ENCODE measurements at regions not wholly inside any gene's neighbourhood (a gene's known extent, or its start where the extent isn't known, plus 50 kb on each side); places are given as distances from the start of the nearest gene placed in this dataset.

DNA sequence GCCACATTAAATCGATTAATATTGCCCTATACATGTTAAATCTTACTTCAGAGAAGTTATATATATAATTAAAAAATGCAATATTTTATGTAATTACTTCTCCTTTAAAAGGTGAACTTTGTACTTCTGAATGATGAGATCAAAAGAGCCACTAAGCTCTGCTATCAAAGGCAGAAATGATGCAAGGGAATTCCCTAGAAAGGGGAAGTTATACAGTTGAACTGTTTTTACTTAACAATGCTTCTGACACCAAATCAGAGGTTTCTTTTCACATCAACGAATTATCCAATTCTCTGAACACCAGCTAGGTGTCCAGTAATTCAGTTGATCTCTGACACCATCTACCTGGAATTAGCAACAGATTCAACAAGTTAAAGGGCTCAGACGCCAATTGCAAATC is 319.9 kb upstream of the TSHZ2 start:
- no peak overlapping the region for H3K4me3 ChIP-seq (ENCODE audit: control insufficient read depth, low read depth, low read length)
- no peak for DNase-seq (ENCODE audit: low read depth)

DNA sequence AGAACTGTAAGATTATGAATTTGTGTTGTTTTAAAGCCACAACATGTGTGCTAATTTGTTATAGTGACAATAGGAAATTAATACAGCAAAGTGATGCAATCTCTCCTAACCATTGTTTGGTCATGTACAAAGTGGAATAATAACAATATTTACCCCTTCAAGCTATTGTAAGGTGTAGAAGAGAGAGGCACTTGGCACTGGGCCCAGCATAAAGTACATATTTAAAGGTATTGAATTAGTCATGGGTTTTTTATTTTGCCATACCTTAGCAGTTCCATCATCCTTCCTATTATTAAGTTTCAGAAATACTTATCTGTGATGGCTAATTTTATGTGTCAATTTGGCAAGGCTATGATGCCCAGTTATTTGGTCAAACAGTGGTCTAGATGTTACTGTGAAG is 322.4 kb upstream of the TSHZ2 start:
- no peak for DNase-seq (ENCODE audit: low read depth)
- TF ChIP-seq, protein P1, sequence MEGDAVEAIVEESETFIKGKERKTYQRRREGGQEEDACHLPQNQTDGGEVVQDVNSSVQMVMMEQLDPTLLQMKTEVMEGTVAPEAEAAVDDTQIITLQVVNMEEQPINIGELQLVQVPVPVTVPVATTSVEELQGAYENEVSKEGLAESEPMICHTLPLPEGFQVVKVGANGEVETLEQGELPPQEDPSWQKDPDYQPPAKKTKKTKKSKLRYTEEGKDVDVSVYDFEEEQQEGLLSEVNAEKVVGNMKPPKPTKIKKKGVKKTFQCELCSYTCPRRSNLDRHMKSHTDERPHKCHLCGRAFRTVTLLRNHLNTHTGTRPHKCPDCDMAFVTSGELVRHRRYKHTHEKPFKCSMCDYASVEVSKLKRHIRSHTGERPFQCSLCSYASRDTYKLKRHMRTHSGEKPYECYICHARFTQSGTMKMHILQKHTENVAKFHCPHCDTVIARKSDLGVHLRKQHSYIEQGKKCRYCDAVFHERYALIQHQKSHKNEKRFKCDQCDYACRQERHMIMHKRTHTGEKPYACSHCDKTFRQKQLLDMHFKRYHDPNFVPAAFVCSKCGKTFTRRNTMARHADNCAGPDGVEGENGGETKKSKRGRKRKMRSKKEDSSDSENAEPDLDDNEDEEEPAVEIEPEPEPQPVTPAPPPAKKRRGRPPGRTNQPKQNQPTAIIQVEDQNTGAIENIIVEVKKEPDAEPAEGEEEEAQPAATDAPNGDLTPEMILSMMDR (conservative IDR thresholded peaks at IDR 0.05; ENCODE audit: control insufficient read depth, insufficient read depth, low read depth, low read length), result no peak
- H3K4me3 ChIP-seq (ENCODE audit: control insufficient read depth, low read depth, low read length), result no peak overlapping the region

More for the DNA sequence above, 319.9 kb upstream of the TSHZ2 start:
- TF ChIP-seq, protein P1 (conservative IDR thresholded peaks at IDR 0.05; ENCODE audit: control insufficient read depth, insufficient read depth, low read depth, low read length), result no peak

DNA sequence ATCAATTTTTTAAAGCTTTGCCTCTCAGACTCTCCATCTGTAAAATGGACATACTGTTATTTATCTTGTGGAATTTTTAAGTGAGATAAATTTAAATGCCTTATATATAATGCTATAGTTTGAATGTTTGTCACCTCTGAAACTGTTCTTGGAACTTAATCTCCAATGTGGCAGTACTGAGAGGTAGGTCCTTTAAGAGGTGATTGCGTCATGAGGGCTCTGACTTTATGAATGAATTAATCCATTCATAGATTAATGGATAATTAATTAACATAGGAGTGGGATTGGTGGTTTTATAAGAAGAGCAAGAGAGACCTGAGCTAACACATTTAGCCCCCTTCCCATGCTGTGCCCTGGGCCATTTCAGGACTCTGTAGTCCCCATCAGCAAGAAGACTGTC is 326.3 kb upstream of the TSHZ2 start:
- DNase-seq (ENCODE audit: low read depth), result no peak
- no peak overlapping the region for H3K4me3 ChIP-seq (ENCODE audit: control insufficient read depth, low read depth, low read length)
- TF ChIP-seq, protein P1 (conservative IDR thresholded peaks at IDR 0.05; ENCODE audit: control insufficient read depth, insufficient read depth, low read depth, low read length), result no peak

DNA sequence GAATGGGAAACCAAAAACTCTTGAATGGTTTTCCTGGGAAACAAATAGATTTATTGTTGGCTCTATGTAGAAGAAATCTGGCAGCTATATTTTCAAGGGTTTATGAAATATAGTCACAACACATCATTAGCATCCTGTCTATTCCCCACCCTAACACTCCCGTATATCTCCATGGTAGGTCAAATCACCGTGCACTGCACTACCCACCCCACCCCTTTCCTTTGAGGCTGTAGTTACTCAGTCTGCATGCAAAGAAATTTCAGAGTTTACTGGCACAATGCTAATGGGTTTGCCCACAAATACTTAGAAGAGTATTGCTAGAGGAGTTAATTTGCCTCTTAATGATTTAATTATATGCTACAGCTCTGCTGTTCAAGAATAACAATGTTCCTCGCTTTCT is 329.1 kb upstream of the TSHZ2 start:
- no peak overlapping the region for H3K4me3 ChIP-seq (ENCODE audit: control insufficient read depth, low read depth, low read length)
- TF ChIP-seq, protein P1 (conservative IDR thresholded peaks at IDR 0.05; ENCODE audit: control insufficient read depth, insufficient read depth, low read depth, low read length), result no peak
- DNase-seq (ENCODE audit: low read depth), result no peak

DNA sequence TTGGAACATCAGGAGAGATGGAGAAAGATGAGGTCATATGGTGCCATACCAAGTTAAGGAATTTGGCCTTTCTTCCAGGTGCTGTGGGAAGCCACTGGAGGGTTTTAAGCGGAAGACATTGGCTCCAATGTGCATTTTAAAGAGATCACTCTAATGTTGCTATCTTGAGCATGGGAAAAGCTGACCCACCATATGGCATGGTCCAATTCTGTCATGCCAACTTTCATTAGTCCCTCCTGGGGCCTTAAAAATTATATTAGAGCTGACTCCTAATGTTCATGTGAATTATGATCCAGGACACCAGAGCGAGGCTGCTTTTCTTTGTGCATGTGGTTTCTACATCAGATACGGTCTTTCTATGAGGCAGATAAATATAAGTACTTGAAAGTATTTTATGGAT is 335.0 kb upstream of the TSHZ2 start:
- no peak overlapping the region for H3K4me3 ChIP-seq (ENCODE audit: control insufficient read depth, low read depth, low read length)
- TF ChIP-seq, protein P1 (conservative IDR thresholded peaks at IDR 0.05; ENCODE audit: control insufficient read depth, insufficient read depth, low read depth, low read length), result no peak
- DNase-seq (ENCODE audit: low read depth), result no peak

DNA sequence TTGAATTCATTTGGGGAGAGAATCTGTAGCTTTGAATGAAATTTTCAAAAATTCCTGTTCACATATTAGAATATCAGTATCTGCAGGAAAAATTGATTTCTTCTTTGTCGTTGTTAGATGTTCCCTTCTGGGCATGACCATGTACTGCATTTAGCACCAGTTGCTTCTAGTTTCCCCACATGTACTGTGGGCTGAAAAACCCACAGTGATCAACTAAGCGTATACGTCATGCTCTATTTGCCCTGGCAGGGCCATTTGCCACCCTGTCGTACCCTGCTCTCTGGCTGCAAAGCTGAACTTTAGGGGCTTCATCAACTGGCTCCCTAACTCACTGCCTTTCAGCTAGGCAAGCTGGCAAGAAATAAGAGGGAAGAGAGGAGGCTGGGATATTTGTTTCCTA is 340.7 kb upstream of the TSHZ2 start:
- no peak overlapping the region for H3K4me3 ChIP-seq (ENCODE audit: control insufficient read depth, low read depth, low read length)
- TF ChIP-seq, protein P1 (conservative IDR thresholded peaks at IDR 0.05; ENCODE audit: control insufficient read depth, insufficient read depth, low read depth, low read length), result no peak
- DNase-seq (ENCODE audit: low read depth), result no peak

DNA sequence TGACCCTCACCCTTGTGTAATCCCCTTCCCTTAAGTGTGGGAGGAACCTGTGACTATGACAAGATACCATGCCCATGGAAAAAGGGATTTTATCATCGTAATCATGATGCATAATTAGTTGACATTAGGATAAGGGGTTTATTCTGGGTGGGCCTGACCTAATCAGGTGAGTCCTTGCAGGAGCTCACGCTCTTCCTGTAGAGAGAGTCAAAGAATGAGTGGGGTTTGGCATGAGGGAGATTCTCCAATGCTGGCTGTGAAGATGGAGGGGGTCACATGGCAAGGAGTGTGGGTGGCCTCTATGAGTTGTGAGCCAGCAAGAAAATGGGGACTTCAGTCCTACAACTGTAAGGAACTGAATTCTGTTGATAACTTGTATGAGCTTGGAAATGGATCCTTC is 342.0 kb upstream of the TSHZ2 start:
- no peak overlapping the region for H3K4me3 ChIP-seq (ENCODE audit: control insufficient read depth, low read depth, low read length)
- DNase-seq (ENCODE audit: low read depth), result no peak
- TF ChIP-seq, protein P1 (conservative IDR thresholded peaks at IDR 0.05; ENCODE audit: control insufficient read depth, insufficient read depth, low read depth, low read length), result no peak
